NCI-H345 (cell line): ENCODE measurements at regions not wholly inside any gene's neighbourhood (a gene's known extent, or its start where the extent isn't known, plus 50 kb on each side); places are given as distances from the start of the nearest gene placed in this dataset.
"Not testable (repeated sequence)": the region's sequence is repeated elsewhere in the genome, so short reads cannot be mapped to it uniquely, and the experiment has no call there.

Experiments used
- DNase-seq: peaks from one replicate; lab custom pipeline; 2025; lab: John Stamatoyannopoulos, UW

DNA sequence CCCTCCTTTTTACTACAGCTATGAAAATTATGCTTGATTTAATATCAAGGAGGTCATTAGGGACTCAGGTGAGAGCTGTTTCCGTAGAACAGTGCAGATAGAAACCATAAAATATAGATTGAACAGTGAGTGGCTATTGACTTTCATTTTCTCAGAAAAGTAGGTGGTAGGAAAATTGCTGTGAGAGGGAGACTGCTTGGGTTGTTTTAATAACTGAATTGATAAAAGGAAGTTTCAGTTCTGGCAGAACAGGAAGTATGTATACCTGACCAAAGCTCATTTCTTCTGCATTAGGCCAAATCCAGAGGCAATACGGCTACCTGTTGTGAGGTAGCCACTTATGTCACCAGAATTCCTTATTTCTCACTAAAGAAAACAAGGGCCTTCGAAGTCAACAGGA is 761.7 kb upstream of the ARRDC3 start:
- no peak for DNase-seq

DNA sequence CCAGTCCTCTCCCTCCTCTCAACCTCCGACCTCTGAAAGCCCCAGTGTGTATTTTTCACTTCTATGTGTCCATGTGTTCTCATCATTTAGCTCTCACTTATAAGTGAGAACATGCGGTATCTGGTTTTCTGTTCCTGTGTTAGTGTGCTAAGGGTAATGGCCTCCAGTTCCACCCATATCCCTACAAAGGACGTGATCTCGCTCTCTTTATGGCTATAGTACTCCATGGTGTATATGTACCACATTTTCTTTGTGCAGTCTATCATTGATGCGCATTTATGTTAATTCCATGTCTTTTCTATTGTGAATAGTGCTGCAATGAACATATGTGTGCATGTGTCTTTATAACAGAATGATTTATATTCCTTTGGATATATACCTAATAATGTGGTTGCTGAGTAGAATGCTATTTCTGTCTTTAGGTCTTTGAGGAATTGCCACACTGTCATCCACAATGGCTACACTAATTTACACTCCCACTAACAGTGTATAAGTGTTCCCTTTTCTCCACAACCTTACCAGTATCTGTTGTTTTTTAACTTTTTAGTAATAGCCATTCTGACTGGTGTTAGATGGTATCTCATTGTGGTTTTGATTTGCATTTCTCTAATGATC is 749.3 kb upstream of the ARRDC3 start:
- DNase-seq, result not testable (repeated sequence)

- DNase-seq, result no peak
Measured at GRCh38 chr5:92126182-92126581, 743.1 kb upstream of the ARRDC3 start.

DNA sequence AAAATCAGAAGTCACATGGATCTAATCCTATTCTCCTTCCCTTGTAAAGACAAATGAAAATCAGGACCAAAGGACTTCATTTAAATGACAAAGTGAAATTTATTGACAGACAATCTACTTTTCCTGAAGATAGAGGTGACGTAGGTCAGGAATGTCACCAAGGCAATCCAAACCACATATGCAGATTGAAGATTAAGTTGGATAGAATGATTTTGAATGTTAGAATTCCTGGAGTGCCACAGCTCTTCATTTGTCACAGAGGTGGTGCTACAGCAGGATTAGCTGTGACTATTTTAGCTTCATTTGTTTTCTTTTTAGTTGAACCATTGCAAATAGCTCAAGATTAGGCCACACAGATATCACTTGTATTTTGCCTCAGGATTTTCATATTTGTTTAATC is 736.0 kb upstream of the ARRDC3 start:
- no peak for DNase-seq

DNA sequence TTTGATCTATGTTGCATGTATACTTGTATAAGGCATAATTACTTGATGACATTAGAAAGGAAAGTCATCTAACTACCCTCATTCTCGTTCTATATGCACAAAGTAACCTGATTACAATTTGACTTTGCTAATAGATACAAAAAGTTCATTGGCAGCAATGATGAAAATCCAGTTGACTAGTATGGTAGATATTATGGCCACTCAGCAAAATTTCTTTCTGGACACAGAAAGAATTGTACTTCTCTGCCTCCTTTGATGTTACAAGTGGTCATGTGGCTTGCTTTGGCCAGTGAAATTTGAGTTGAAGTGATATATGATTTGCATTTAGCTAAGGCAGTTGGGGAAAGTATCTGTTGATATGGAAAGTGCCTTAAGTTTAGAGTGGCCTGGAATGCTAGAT is 723.7 kb upstream of the ARRDC3 start:
- DNase-seq, result no peak

DNA sequence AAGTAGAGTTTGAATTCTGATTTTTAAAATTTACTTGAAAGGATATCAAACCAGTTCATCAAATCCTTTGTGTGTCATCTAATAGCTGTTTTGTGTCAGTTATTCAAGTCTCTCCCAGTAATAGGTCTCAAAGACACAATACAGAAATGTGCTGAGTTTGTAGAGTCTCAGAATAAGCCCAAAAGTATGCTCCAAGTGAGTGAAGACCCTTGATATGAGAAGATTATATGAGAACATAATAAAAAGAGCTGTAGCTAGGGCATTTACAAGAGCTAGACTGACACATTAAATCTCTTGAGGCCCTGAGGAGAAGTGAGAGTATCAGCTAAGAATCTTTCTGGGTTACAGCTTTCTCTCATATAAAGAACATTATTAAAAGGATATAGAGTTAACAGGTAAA is 721.0 kb upstream of the ARRDC3 start:
- DNase-seq, result no peak

- DNase-seq, result no peak
Measured at GRCh38 chr5:92102313-92102712, 719.2 kb upstream of the ARRDC3 start.

DNA sequence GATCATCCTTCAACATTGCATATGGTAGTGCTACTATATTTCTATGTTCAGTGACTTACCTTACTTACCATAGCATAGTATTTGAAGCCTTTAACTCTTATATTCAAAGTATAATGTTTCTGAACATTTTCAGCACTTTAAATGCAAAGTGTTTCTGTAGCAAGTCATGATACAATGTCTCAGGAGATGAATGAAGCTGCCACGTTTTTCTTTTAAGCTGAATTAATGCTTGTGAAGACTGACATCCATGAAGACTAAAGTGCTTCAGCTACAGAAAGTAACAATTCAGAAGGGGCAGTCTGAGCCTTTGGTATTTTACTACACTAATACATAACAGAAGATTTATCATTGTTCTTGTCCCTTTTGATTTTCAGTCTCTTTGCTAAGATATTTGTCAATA is 709.1 kb upstream of the ARRDC3 start:
- no peak for DNase-seq

- DNase-seq, result no peak
Measured at GRCh38 chr5:92086059-92086811, 703.1 kb upstream of the ARRDC3 start.

DNA sequence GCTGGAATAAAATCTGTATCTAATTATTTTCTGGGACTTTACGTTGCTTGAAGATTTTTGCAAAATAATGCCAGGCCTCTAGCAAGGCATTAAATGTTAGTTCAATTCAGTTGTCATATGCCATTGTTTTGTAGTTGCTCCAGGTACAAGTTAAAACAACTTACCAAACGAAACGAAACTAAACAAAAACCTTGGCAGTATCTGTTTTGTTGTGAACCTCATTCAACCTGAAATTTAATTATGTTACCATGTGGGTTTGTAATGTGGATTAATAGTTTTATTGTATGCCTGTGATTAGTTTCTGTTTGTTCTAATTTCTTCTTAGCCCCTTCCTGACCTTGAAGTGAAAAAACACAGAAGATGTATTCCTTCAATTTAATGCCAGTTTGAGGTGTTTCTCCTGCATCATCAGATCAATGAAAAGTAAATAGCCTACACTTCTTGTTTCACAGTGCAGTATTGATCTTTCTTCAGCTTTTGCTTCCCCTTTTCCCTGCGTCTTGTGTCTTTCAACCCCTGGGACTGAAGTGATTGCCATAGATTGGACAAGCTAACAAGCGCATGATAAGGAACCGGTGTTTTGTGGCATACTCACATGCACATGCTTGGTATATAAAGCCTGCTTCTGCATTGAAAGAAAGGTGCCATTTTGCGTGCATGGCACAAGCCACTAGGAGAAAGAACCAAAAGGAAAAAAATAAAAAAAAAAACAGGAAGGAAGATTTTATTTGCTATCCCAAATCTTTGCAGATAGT is 699.0 kb upstream of the ARRDC3 start:
- no peak for DNase-seq

DNA sequence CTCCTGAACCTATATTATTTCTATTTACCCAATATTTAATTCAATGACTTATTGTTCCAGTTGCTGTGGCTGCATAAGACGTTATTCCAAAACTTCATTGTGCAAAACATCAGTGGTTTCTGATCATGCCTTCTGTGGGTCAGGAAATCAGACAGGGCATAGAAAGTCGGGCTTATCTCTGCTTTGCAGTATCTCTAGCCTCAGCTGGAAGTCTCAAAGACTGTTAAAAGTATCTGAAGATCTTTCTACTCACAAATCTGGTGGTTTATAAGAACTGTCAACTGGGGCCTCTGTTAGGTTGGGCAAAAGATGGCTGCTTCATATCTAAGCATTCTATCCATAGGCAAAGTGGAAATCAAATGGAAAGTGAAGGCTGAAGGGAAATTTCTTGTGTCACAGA is 687.7 kb upstream of the ARRDC3 start:
- DNase-seq, result no peak

DNA sequence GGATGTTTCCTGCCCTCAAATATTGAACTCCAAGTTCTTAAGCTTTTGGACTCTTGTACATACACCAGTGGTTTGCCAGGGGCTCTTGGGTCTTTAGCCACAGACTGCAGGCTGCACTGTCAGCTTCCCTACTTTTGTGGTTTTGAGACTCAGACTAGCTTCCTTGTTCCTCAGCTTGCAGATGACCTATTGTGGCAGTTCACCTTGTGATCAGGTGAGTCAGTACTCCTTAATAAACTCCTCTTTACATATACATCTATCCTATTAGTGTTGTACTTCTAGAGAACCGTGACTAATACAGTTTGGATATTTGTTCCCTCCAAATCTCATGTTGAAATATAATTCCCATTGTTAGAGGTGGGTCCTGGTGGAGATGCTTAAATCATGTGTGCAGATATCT is 681.9 kb upstream of the ARRDC3 start:
- DNase-seq, result no peak

- no peak for DNase-seq
Measured at GRCh38 chr5:92051741-92052140, 668.6 kb upstream of the ARRDC3 start.

DNA sequence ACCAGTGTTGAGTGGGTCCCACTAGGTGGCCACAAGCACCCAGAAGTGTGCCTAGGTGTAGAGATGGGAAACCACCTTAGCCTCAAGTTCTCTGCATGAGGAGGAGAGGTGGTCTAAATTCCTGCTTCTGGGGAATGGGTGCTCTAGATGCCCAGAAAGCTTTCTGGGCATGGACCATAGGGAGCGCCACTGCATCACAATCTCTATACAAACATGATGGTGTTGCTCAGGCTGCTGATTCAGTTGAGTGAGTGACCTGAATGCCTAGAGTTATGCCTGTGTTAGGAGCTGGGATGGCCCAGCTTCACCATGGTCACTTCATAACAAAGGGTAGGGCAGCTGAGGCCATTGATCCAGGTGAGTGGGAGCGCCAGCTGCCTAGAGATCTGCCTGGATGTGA is 667.9 kb upstream of the ARRDC3 start:
- no peak for DNase-seq

- DNase-seq, result no peak
Measured at GRCh38 chr5:92041911-92042660, 659.0 kb upstream of the ARRDC3 start.

- DNase-seq, result no peak
Measured at GRCh38 chr5:92041206-92041605, 658.1 kb upstream of the ARRDC3 start.

- not testable (repeated sequence) for DNase-seq
Measured at GRCh38 chr5:92029792-92030191, 646.7 kb upstream of the ARRDC3 start.

- no peak for DNase-seq
Measured at GRCh38 chr5:92023555-92023954, 640.4 kb upstream of the ARRDC3 start.

DNA sequence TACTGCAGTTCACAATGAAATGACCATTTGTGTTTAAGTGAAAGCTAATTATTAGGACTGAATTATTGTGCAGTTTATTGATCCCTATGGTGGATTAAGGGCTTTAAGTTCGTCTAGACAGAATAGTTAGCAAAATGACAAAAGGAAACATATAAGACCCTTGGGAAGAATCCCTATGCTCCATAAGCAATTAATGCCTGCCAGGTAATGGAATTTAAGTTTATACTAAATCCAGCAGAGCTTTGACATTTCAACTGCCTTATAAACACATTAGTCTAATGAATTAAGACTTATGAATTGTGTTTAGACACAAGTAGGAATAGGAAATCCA is 640.0 kb upstream of the ARRDC3 start:
- DNase-seq, result no peak

DNA sequence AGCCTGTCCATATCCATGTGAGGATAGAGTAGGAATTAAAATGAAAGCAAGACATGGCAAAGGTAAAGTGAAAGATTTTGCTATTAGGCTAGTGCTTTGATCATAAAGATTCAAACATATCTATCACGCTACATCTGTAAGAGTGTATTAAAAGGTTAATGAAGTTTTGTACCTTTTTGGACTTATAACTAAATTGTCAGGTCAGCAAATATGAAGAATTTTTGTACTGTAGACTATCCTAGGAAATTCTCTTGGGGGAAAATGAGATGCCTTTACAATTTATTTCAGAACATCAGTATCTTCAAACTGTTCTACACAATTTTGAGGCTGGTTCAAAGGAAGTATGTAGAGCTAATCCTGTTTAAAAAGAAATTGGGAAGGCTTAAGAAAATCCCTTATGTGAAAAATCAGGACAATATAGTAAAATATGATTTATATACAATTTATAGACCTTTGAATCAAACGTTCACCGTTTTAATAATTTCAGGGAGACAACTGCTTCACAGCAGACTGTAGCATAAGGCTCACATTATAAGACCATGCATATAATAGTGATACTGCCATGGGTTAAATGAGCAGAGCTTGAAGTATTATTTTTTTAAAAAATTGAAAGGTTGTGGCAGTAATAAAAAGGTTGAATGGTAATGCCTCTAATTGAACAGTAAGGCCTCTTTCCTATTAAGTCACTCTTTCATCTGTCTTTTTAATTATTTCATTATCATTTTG is 639.5 kb upstream of the ARRDC3 start:
- no peak for DNase-seq

- DNase-seq, result no peak
Measured at GRCh38 chr5:92019376-92019990, 636.4 kb upstream of the ARRDC3 start.

GRCh38 chr5:92017776-92018175 is 634.7 kb upstream of the ARRDC3 start:
- DNase-seq, result no peak
